ENCODE measurements at regions not wholly inside any gene's neighbourhood (a gene's known extent, or its start where the extent isn't known, plus 50 kb on each side); places are given as distances from the start of the nearest gene placed in this dataset.

GRCh38 chr22:22833488-22833887 lies 54.1 kb upstream of the IGLL5 start:
- no peak overlapping the region for H4K91ac ChIP-seq (ENCODE audit: low read length)
- H3K79me1 ChIP-seq (replicated peaks; ENCODE audit: low read length, poor library complexity, severe bottlenecking): no peaks in the 10 kb centered on the region
- no peak for DNase-seq
- no peak overlapping the region for H2AK5ac ChIP-seq (ENCODE audit: low read length, severe bottlenecking)
- H3K18ac ChIP-seq (ENCODE audit: low read depth in 1 of 2, low read length in 2 of 2): no peak overlapping the region
- H2AFZ ChIP-seq (ENCODE audit: low read depth, low read length): no peak overlapping the region
- no peak overlapping the region for H3K4me3 ChIP-seq (ENCODE audit: insufficient read depth in 1 of 2, low read depth in 1 of 2, low read length in 2 of 2)
- no peak overlapping the region for H3K23ac ChIP-seq (ENCODE audit: low read length in 2 of 2)
- no peak overlapping the region for H2BK120ac ChIP-seq (ENCODE audit: low read depth, low read length)
- no peak overlapping the region for H2BK12ac ChIP-seq (ENCODE audit: low read length in 2 of 2)
- H4K8ac ChIP-seq (ENCODE audit: low read length): no peak overlapping the region
- H3K4me1 ChIP-seq (ENCODE audit: control insufficient read depth, insufficient read depth, low read depth, low read length): no peaks in the 10 kb centered on the region
- H3K36me3 ChIP-seq (ENCODE audit: control insufficient read depth in 1 of 2, insufficient read depth in 2 of 2, low read depth in 1 of 2, low read length in 2 of 2): no peaks in the 10 kb centered on the region
- H3K9ac ChIP-seq (ENCODE audit: low read length): no peak overlapping the region
- H2BK5ac ChIP-seq (ENCODE audit: low read depth, low read length, poor library complexity, severe bottlenecking): no peak overlapping the region
- H2BK15ac ChIP-seq (ENCODE audit: low read depth, poor library complexity, severe bottlenecking): no peak overlapping the region
- 16% methylated on average over 4 of the region's 4 CpGs for WGBS
- H3K4me2 ChIP-seq (ENCODE audit: low read length, poor library complexity, severe bottlenecking): no peak overlapping the region
- no peak overlapping the region for H3K14ac ChIP-seq (ENCODE audit: low read length in 2 of 2)
- no peak overlapping the region for H3K4ac ChIP-seq (ENCODE audit: low read depth in 1 of 2, low read length in 2 of 2)
- H3K9me3 ChIP-seq (ENCODE audit: control insufficient read depth, low read length): peaks cover 11% of the 10 kb centered on the region
- H3K27me3 ChIP-seq (ENCODE audit: control insufficient read depth in 1 of 2, insufficient read depth in 1 of 2, low read length in 2 of 2): peaks cover 0 to 31% of the 10 kb centered on the region in 2 experiments
- no peak overlapping the region for H3K27ac ChIP-seq (ENCODE audit: low read length, poor library complexity, severe bottlenecking)

- H3K9ac ChIP-seq (ENCODE audit: low read length): no peak overlapping the region
- no peak overlapping the region for H4K91ac ChIP-seq (ENCODE audit: low read length)
- H3K4me1 ChIP-seq (ENCODE audit: control insufficient read depth, insufficient read depth, low read depth, low read length): no peaks in the 10 kb centered on the region
- H2BK120ac ChIP-seq (ENCODE audit: low read depth, low read length): no peak overlapping the region
- H2BK12ac ChIP-seq (ENCODE audit: low read length in 2 of 2): no peak overlapping the region
- H2AFZ ChIP-seq (ENCODE audit: low read depth, low read length): no peak overlapping the region
- H2AK5ac ChIP-seq (ENCODE audit: low read length, severe bottlenecking): no peak overlapping the region
- H3K79me1 ChIP-seq (replicated peaks; ENCODE audit: low read length, poor library complexity, severe bottlenecking): no peaks in the 10 kb centered on the region
- H3K36me3 ChIP-seq (ENCODE audit: control insufficient read depth in 1 of 2, insufficient read depth in 2 of 2, low read depth in 1 of 2, low read length in 2 of 2): no peaks in the 10 kb centered on the region
- no peak overlapping the region for H2BK5ac ChIP-seq (ENCODE audit: low read depth, low read length, poor library complexity, severe bottlenecking)
- H3K27me3 ChIP-seq (ENCODE audit: control insufficient read depth in 1 of 2, insufficient read depth in 1 of 2, low read length in 2 of 2): peaks cover 0 to 35% of the 10 kb centered on the region in 2 experiments
- no peak overlapping the region for H3K18ac ChIP-seq (ENCODE audit: low read depth in 1 of 2, low read length in 2 of 2)
- 78% methylated on average over 3 of the region's 3 CpGs for WGBS
- H4K8ac ChIP-seq (ENCODE audit: low read length): no peak overlapping the region
- H3K4me2 ChIP-seq (ENCODE audit: low read length, poor library complexity, severe bottlenecking): no peak overlapping the region
- H3K27ac ChIP-seq (ENCODE audit: low read length, poor library complexity, severe bottlenecking): no peak overlapping the region
- H3K4me3 ChIP-seq (ENCODE audit: insufficient read depth in 1 of 2, low read depth in 1 of 2, low read length in 2 of 2): no peak overlapping the region
- H3K14ac ChIP-seq (ENCODE audit: low read length in 2 of 2): no peak overlapping the region
- no peak overlapping the region for H2BK15ac ChIP-seq (ENCODE audit: low read depth, poor library complexity, severe bottlenecking)
- no peak overlapping the region for H3K23ac ChIP-seq (ENCODE audit: low read length in 2 of 2)
- DNase-seq: no peak
- peaks cover 11% of the 10 kb centered on the region for H3K9me3 ChIP-seq (ENCODE audit: control insufficient read depth, low read length)
- no peak overlapping the region for H3K4ac ChIP-seq (ENCODE audit: low read depth in 1 of 2, low read length in 2 of 2)
Measured at GRCh38 chr22:22834204-22834603, 53.4 kb upstream of the IGLL5 start.

GRCh38 chr22:22834783-22835182 lies 52.8 kb upstream of the IGLL5 start:
- H2BK120ac ChIP-seq (ENCODE audit: low read depth, low read length): no peak overlapping the region
- 59% methylated on average over 6 of the region's 6 CpGs for WGBS
- no peak overlapping the region for H3K4me3 ChIP-seq (ENCODE audit: insufficient read depth in 1 of 2, low read depth in 1 of 2, low read length in 2 of 2)
- H3K9me3 ChIP-seq (ENCODE audit: control insufficient read depth, low read length): peaks cover 11% of the 10 kb centered on the region
- H3K27ac ChIP-seq (ENCODE audit: low read length, poor library complexity, severe bottlenecking): no peak overlapping the region
- H4K91ac ChIP-seq (ENCODE audit: low read length): no peak overlapping the region
- H3K14ac ChIP-seq (ENCODE audit: low read length in 2 of 2): no peak overlapping the region
- no peak for DNase-seq
- no peak overlapping the region for H2BK5ac ChIP-seq (ENCODE audit: low read depth, low read length, poor library complexity, severe bottlenecking)
- no peak overlapping the region for H3K23ac ChIP-seq (ENCODE audit: low read length in 2 of 2)
- H3K18ac ChIP-seq (ENCODE audit: low read depth in 1 of 2, low read length in 2 of 2): no peak overlapping the region
- H2BK15ac ChIP-seq (ENCODE audit: low read depth, poor library complexity, severe bottlenecking): no peak overlapping the region
- no peak overlapping the region for H3K4me2 ChIP-seq (ENCODE audit: low read length, poor library complexity, severe bottlenecking)
- H2BK12ac ChIP-seq (ENCODE audit: low read length in 2 of 2): no peak overlapping the region
- H2AK5ac ChIP-seq (ENCODE audit: low read length, severe bottlenecking): no peak overlapping the region
- no peak overlapping the region for H3K4ac ChIP-seq (ENCODE audit: low read depth in 1 of 2, low read length in 2 of 2)
- H4K8ac ChIP-seq (ENCODE audit: low read length): no peak overlapping the region
- no peaks in the 10 kb centered on the region for H3K79me1 ChIP-seq (replicated peaks; ENCODE audit: low read length, poor library complexity, severe bottlenecking)
- H3K27me3 ChIP-seq (ENCODE audit: control insufficient read depth in 1 of 2, insufficient read depth in 1 of 2, low read length in 2 of 2): peaks cover 0 to 38% of the 10 kb centered on the region in 2 experiments
- H3K36me3 ChIP-seq (ENCODE audit: control insufficient read depth in 1 of 2, insufficient read depth in 2 of 2, low read depth in 1 of 2, low read length in 2 of 2): no peaks in the 10 kb centered on the region
- H2AFZ ChIP-seq (ENCODE audit: low read depth, low read length): no peak overlapping the region
- H3K4me1 ChIP-seq (ENCODE audit: control insufficient read depth, insufficient read depth, low read depth, low read length): no peaks in the 10 kb centered on the region
- H3K9ac ChIP-seq (ENCODE audit: low read length): no peak overlapping the region

- Histone ChIP-seq H2BK15ac (ENCODE audit: low read depth, poor library complexity, severe bottlenecking) (no peak overlapping the region), H2BK5ac (ENCODE audit: low read depth, low read length, poor library complexity, severe bottlenecking) (no peak overlapping the region), H3K9me3 (ENCODE audit: control insufficient read depth, low read length) (peaks cover 11% of the 10 kb centered on the region), H3K4me1 (ENCODE audit: control insufficient read depth, insufficient read depth, low read depth, low read length) (no peaks in the 10 kb centered on the region), H2BK12ac (ENCODE audit: low read length in 2 of 2) (no peak overlapping the region), H3K23ac (ENCODE audit: low read length in 2 of 2) (no peak overlapping the region), H3K4me3 (ENCODE audit: insufficient read depth in 1 of 2, low read depth in 1 of 2, low read length in 2 of 2) (no peak overlapping the region), H3K9ac (ENCODE audit: low read length) (no peak overlapping the region), H3K27ac (ENCODE audit: low read length, poor library complexity, severe bottlenecking) (no peak overlapping the region), H3K27me3 (ENCODE audit: control insufficient read depth in 1 of 2, insufficient read depth in 1 of 2, low read length in 2 of 2) (peaks cover 0 to 42% of the 10 kb centered on the region in 2 experiments), H3K36me3 (ENCODE audit: control insufficient read depth in 1 of 2, insufficient read depth in 2 of 2, low read depth in 1 of 2, low read length in 2 of 2) (no peaks in the 10 kb centered on the region), H3K4ac (ENCODE audit: low read depth in 1 of 2, low read length in 2 of 2) (no peak overlapping the region), H4K91ac (ENCODE audit: low read length) (no peak overlapping the region), H3K79me1 (replicated peaks; ENCODE audit: low read length, poor library complexity, severe bottlenecking) (no peaks in the 10 kb centered on the region), H3K4me2 (ENCODE audit: low read length, poor library complexity, severe bottlenecking) (no peak overlapping the region), H2AFZ (ENCODE audit: low read depth, low read length) (no peak overlapping the region), H3K14ac (ENCODE audit: low read length in 2 of 2) (no peak overlapping the region), H2BK120ac (ENCODE audit: low read depth, low read length) (no peak overlapping the region), H4K8ac (ENCODE audit: low read length) (no peak overlapping the region), H3K18ac (ENCODE audit: low read depth in 1 of 2, low read length in 2 of 2) (no peak overlapping the region), H2AK5ac (ENCODE audit: low read length, severe bottlenecking) (no peak overlapping the region)
- 70% methylated on average over 1 of the region's 4 CpGs for WGBS
- DNase-seq: no peak
Measured at GRCh38 chr22:22835242-22835641, 52.4 kb upstream of the IGLL5 start.

All from mesenchymal stem cell (in vitro differentiated cells and primary cell).